Esophagus squamous epithelium (tissue), 5 donors: ENCODE measurements at regions not wholly inside any gene's neighbourhood (a gene's known extent, or its start where the extent isn't known, plus 50 kb on each side); places are given as distances from the start of the nearest gene placed in this dataset.

Source experiments
- DNase-seq: peaks from one replicate; lab custom pipeline; 2025; lab: John Stamatoyannopoulos, UW
- H3K27ac ChIP-seq, 4 donors: fragments of 200-600 bp; sonication (generic); one replicate each; pipeline ENCODE4 v1.5.1; 2016 to 2019; ENCODE audit warnings: mild to moderate bottlenecking in 1 of 4
- H3K27me3 ChIP-seq, 4 donors: fragments of 200-600 bp; sonication (generic); 1 replicate in 3 of 4; 2 replicates in 1 of 4; pipeline versions ENCODE4 v1.5.1 to v1.6.0; 2017 to 2021; ENCODE audit warnings: antibody characterized with exemption in 1 of 4
- H3K36me3 ChIP-seq, 3 donors: fragments of 200-600 bp; sonication (generic); one replicate each; pipeline ENCODE4 v1.5.1; 2016 to 2019
- H3K4me1 ChIP-seq, 3 donors: fragments of 200-600 bp; sonication (generic); one replicate each; pipeline ENCODE4 v1.5.1; 2017 to 2019
- H3K4me3 ChIP-seq, 4 donors: fragments of 200-600 bp; sonication (generic); 1 replicate in 3 of 4; 2 replicates in 1 of 4; pipeline ENCODE4 v1.5.1; 2016 to 2019; ENCODE audit warnings: mild to moderate bottlenecking in 2 of 4, moderate library complexity in 1 of 4
- H3K9me3 ChIP-seq, 3 donors: fragments of 200-600 bp; sonication (generic); one replicate each; pipeline ENCODE4 v1.5.1; 2016 to 2019
- POLR2A ChIP-seq, 4 donors: fragments of 450-650 bp; IDR thresholded peaks; one replicate each; pipeline ENCODE4 v1.6.1; 2017; ENCODE audit warnings: antibody characterized with exemption in 4 of 4, mild to moderate bottlenecking in 4 of 4, moderate library complexity in 3 of 4
- WGBS, 2 donors: methylation state at CpG; one replicate each; pipeline ENCODE4 v1.1.5; 2018; 5-methylcytosine and 5-hydroxymethylcytosine counted together
- intact Hi-C: fragments of 100-400 bp; cut with DNase I; formaldehyde crosslinking; loops from one replicate; pipeline ENCODE4 v1.15.0; 2022
- TF ChIP-seq, protein P1 (sequence below), 6 experiments: fragments of 450-650 bp in 4 of 6; fragments of 200-600 bp in 2 of 6; sonication (generic) in 2 of 6; IDR thresholded peaks; one replicate each; pipeline ENCODE4 v1.5.1; 2016 to 2019; ENCODE audit warnings: antibody characterized with exemption in 6 of 6, mild to moderate bottlenecking in 4 of 6, moderate library complexity in 4 of 6
- donor health status: DM: yes; HTN: yes; CAD: no.

DNA sequence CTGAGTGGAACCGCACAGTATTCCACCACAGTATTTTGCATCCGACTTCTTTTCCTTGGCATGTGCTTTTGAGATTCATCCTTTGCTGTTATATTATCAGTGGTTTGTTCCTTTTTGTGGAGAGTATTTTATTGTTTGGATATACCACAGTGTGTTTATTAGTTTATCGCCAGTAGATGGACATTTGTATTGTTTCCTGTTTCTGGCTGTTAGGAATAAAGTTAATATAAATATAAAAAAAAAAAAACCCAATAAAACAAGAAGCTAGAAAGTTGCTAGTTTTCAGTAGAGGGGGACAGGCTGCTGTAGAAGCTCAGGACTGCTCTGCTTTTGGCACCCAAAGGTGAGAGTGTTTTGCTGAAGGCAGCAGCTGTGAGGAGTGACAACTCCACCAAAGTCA is 62.0 kb upstream of the EEA1 start:
- Histone ChIP-seq H3K4me3 (no peak overlapping the region), H3K9me3 (no peaks in the 10 kb centered on the region), H3K36me3 (no peaks in the 10 kb centered on the region), H3K27me3 (no peaks in the 10 kb centered on the region), H3K27ac (no peak overlapping the region), H3K4me1 (peaks cover 5 to 26% (median 12%) of the 10 kb centered on the region in 3 donors)
- TF ChIP-seq, protein P1, sequence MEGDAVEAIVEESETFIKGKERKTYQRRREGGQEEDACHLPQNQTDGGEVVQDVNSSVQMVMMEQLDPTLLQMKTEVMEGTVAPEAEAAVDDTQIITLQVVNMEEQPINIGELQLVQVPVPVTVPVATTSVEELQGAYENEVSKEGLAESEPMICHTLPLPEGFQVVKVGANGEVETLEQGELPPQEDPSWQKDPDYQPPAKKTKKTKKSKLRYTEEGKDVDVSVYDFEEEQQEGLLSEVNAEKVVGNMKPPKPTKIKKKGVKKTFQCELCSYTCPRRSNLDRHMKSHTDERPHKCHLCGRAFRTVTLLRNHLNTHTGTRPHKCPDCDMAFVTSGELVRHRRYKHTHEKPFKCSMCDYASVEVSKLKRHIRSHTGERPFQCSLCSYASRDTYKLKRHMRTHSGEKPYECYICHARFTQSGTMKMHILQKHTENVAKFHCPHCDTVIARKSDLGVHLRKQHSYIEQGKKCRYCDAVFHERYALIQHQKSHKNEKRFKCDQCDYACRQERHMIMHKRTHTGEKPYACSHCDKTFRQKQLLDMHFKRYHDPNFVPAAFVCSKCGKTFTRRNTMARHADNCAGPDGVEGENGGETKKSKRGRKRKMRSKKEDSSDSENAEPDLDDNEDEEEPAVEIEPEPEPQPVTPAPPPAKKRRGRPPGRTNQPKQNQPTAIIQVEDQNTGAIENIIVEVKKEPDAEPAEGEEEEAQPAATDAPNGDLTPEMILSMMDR (IDR thresholded peaks at IDR 0.05): no peak
- TF ChIP-seq POLR2A (IDR thresholded peaks at IDR 0.05): no peak
- intact Hi-C loops: no loop called here
- DNase-seq: no peak
- 91 to 92% methylated on average over 3 of the region's 3 CpGs for WGBS, 2 donors

DNA sequence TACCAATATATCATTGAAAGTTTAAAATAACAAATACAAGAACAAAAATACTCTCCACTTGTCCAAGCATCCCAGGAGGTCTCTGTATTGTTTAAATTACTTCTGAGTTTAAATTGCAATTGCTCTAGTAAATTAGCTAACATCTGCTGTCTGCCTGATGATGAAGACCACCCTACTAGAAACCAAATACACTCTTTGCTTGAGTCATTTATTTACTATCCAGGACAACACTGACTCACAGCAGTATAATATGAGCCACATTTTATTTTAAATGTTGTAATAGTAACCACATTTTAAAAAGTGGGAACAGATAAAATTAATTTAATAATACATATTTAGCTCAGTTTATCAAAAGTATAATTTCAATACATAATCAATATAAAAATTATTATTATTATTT is 62.9 kb upstream of the EEA1 start:
- Histone ChIP-seq H3K4me1 (peaks cover 5 to 27% (median 12%) of the 10 kb centered on the region in 3 donors), H3K4me3 (no peak overlapping the region), H3K36me3 (no peaks in the 10 kb centered on the region), H3K27ac (no peak overlapping the region), H3K27me3 (no peaks in the 10 kb centered on the region), H3K9me3 (no peaks in the 10 kb centered on the region)
- intact Hi-C loops: no loop called here
- DNase-seq: no peak
- TF ChIP-seq, protein P1 (IDR thresholded peaks at IDR 0.05): no peak
- TF ChIP-seq POLR2A (IDR thresholded peaks at IDR 0.05): no peak

DNA sequence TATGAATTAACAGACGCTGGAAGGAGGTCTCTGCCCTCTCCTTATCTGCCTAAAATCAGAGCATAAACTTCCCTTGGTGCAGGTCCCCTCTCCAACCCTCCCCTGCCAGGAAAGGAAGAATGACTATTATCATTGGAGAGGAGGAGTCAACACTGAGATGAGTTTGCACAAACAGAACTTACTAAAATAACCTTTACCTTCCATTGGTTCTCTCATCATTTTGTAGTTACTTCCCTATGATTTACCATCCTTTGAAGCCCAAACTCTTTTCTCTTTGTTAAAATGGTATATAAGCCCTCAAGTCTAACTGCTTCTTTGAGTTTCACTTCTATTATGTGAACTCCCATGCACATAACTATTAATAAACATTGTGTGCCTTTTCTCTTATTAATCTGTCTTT is 64.2 kb upstream of the EEA1 start:
- peaks cover 0 to 16% (median under 1%) of the 10 kb centered on the region in 3 donors for H3K4me1 ChIP-seq
- no peaks in the 10 kb centered on the region for H3K36me3 ChIP-seq
- H3K27me3 ChIP-seq: no peaks in the 10 kb centered on the region
- H3K9me3 ChIP-seq: no peaks in the 10 kb centered on the region
- TF ChIP-seq, protein P1 (IDR thresholded peaks at IDR 0.05): no peak
- no peak for TF ChIP-seq POLR2A (IDR thresholded peaks at IDR 0.05)
- 87 to 100% methylated on average over 1 of the region's 1 CpG for WGBS, 2 donors
- no peak for DNase-seq
- no peak overlapping the region for H3K4me3 ChIP-seq
- intact Hi-C loops: no loop called here
- H3K27ac ChIP-seq: no peak overlapping the region

DNA sequence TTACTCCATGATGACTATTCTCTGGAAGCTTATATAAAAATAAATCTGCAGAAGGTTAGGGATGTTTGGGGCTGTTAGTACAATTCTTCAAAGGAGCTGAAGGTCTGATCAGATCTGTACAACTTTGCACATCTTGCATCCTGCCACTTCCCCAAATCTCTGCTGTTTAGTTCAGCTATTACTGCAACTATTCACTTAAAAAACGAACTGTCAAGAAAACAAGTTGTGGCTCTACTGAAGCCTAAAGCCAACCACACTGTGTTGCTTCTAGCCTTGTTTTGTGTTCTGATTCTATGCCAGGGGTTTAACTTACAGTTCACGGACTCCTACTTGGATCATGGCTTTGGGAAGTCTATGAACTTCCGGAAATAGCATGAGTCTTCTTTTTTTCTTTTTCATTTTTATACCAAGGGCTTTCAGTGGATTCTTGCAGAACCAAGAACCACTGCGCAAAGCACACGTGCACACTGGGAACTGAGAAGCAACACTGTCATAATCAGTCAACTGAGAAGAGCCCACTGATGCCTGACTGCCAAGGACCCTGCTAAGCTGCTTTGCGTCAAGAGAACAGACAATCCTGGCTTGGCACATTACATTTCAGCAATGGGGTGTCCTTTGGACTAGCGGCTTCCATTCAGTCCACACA is 66.3 kb upstream of the EEA1 start:
- Histone ChIP-seq H3K27ac (no peak overlapping the region), H3K4me1 (peaks cover 0 to 14% (median 0%) of the 10 kb centered on the region in 3 donors), H3K9me3 (no peaks in the 10 kb centered on the region), H3K36me3 (no peaks in the 10 kb centered on the region), H3K4me3 (no peak overlapping the region), H3K27me3 (no peaks in the 10 kb centered on the region)
- no peak for TF ChIP-seq POLR2A (IDR thresholded peaks at IDR 0.05)
- TF ChIP-seq, protein P1 (IDR thresholded peaks at IDR 0.05): no peak
- intact Hi-C loops: no loop called here
- DNase-seq: no peak
- 60 to 68% methylated on average over 6 to 7 of the region's 7 CpGs for WGBS, 2 donors

DNA sequence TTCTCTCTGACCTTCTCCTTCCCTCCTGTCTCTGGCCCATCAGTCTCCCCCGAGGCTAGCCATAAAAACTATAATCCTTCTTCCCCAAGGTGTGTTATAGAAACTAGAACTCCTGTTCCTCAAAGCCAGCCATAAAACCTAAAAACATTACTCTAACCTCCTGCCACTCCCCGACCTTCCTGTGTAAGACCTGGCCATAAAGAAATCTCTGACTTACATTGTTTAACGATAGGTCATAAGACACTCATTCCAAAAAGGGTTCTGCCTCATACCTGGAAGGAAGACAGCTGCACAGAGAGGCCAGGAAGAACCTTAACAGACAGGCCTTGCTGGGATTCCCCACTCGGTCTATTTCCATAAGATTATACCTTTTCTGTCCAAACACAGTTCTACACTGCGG is 70.9 kb upstream of the EEA1 start:
- Histone ChIP-seq H3K4me3 (no peak overlapping the region), H3K9me3 (no peaks in the 10 kb centered on the region), H3K36me3 (no peaks in the 10 kb centered on the region), H3K4me1 (peaks cover 0 to 36% (median 15%) of the 10 kb centered on the region in 3 donors), H3K27me3 (no peaks in the 10 kb centered on the region), H3K27ac (no peak overlapping the region)
- TF ChIP-seq POLR2A (IDR thresholded peaks at IDR 0.05): no peak
- TF ChIP-seq, protein P1 (IDR thresholded peaks at IDR 0.05): no peak
- no peak for DNase-seq
- 48 to 65% methylated on average over 5 of the region's 5 CpGs for WGBS, 2 donors
- intact Hi-C loops: no loop called here
